Fibroblast of lung (primary cell): ENCODE measurements at regions not wholly inside any gene's neighbourhood (a gene's known extent, or its start where the extent isn't known, plus 50 kb on each side); places are given as distances from the start of the nearest gene placed in this dataset.

ENCODE experiments used
- CTCF ChIP-seq, 2 donors: IDR thresholded peaks in 1 of 2; conservative IDR thresholded peaks in 1 of 2; 1 replicate in 1 of 2; 2 replicates in 1 of 2; pipeline ENCODE4 v1.5.1; 2011 to 2012; ENCODE audit warnings: low read length in 2 of 2, control low read depth in 1 of 2, inconsistent platforms in 1 of 2, low read depth in 1 of 2, mild to moderate bottlenecking in 1 of 2
- EZH2 ChIP-seq: IDR thresholded peaks from 2 replicates; pipeline ENCODE4 v1.5.1; 2012; ENCODE audit warnings: low read length, control low read depth, mild to moderate bottlenecking; ENCODE audit errors: missing control alignments

- no peak for TF ChIP-seq EZH2
- no peak for TF ChIP-seq CTCF (conservative IDR thresholded peaks at IDR 0.05 in 1 of 2, IDR thresholded peaks at IDR 0.05 in 1 of 2; ENCODE audit: low read depth in 1 of 2, low read length in 2 of 2)
Measured at GRCh38 chr18:38951633-38952032, 1386.0 kb upstream of the CELF4 start.
